Ishikawa (cell line): ENCODE measurements at regions not wholly inside any gene's neighbourhood (a gene's known extent, or its start where the extent isn't known, plus 50 kb on each side); places are given as distances from the start of the nearest gene placed in this dataset.

Experiments
- CEBPB ChIP-seq: IDR thresholded peaks from 2 replicates; pipeline ENCODE4 v1.6.1; 2012
- CREB1 ChIP-seq: IDR thresholded peaks from 2 replicates; pipeline ENCODE4 v1.6.1; 2012; ENCODE audit warnings: low read depth
- EGR1 ChIP-seq: IDR thresholded peaks from 2 replicates; pipeline ENCODE4 v1.6.1; 2012
- EP300 ChIP-seq: IDR thresholded peaks from 2 replicates; pipeline ENCODE4 v1.6.1; 2012; ENCODE audit warnings: borderline replicate concordance
- FOXM1 ChIP-seq: IDR thresholded peaks from 2 replicates; pipeline ENCODE4 v1.6.1; 2012; ENCODE audit warnings: low read depth, borderline replicate concordance
- NFIC ChIP-seq: IDR thresholded peaks from 2 replicates; pipeline ENCODE4 v1.6.1; 2012
- RAD21 ChIP-seq: IDR thresholded peaks from 2 replicates; pipeline ENCODE4 v1.6.1; 2012; ENCODE audit warnings: low read depth
- TAF1 ChIP-seq: IDR thresholded peaks from 2 replicates; pipeline ENCODE4 v1.6.1; 2012; ENCODE audit warnings: low read depth, mild to moderate bottlenecking
- TCF12 ChIP-seq: IDR thresholded peaks from 2 replicates; pipeline ENCODE4 v1.6.1; 2012; ENCODE audit warnings: low read depth
- TEAD4 ChIP-seq: IDR thresholded peaks from 2 replicates; pipeline ENCODE4 v1.6.1; 2012
- USF1 ChIP-seq: IDR thresholded peaks from 2 replicates; pipeline ENCODE4 v1.6.1; 2012
- YY1 ChIP-seq: IDR thresholded peaks from 2 replicates; pipeline ENCODE4 v1.6.1; 2012; ENCODE audit warnings: low read depth
- ZBTB7A ChIP-seq: IDR thresholded peaks from 2 replicates; pipeline ENCODE4 v1.6.1; 2012; ENCODE audit warnings: low read depth
- TF ChIP-seq, protein P1 (sequence below): IDR thresholded peaks from 2 replicates; pipeline ENCODE4 v1.6.1; 2012
- TF ChIP-seq, protein P2 (sequence below): IDR thresholded peaks from 2 replicates; pipeline ENCODE4 v1.6.1; 2012; ENCODE audit warnings: low read depth, mild to moderate bottlenecking

GRCh38 chr19:31104451-31104850, 244.8 kb downstream of the TSHZ3 start:
- TF ChIP-seq NFIC: no peak
- no peak for TF ChIP-seq EGR1
- no peak for TF ChIP-seq FOXM1
- no peak for TF ChIP-seq CREB1
- TF ChIP-seq, protein P1, sequence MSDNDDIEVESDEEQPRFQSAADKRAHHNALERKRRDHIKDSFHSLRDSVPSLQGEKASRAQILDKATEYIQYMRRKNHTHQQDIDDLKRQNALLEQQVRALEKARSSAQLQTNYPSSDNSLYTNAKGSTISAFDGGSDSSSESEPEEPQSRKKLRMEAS: no peak
- TF ChIP-seq, protein P2, sequence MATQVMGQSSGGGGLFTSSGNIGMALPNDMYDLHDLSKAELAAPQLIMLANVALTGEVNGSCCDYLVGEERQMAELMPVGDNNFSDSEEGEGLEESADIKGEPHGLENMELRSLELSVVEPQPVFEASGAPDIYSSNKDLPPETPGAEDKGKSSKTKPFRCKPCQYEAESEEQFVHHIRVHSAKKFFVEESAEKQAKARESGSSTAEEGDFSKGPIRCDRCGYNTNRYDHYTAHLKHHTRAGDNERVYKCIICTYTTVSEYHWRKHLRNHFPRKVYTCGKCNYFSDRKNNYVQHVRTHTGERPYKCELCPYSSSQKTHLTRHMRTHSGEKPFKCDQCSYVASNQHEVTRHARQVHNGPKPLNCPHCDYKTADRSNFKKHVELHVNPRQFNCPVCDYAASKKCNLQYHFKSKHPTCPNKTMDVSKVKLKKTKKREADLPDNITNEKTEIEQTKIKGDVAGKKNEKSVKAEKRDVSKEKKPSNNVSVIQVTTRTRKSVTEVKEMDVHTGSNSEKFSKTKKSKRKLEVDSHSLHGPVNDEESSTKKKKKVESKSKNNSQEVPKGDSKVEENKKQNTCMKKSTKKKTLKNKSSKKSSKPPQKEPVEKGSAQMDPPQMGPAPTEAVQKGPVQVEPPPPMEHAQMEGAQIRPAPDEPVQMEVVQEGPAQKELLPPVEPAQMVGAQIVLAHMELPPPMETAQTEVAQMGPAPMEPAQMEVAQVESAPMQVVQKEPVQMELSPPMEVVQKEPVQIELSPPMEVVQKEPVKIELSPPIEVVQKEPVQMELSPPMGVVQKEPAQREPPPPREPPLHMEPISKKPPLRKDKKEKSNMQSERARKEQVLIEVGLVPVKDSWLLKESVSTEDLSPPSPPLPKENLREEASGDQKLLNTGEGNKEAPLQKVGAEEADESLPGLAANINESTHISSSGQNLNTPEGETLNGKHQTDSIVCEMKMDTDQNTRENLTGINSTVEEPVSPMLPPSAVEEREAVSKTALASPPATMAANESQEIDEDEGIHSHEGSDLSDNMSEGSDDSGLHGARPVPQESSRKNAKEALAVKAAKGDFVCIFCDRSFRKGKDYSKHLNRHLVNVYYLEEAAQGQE: no peak
- TF ChIP-seq ZBTB7A: no peak
- no peak for TF ChIP-seq RAD21
- no peak for TF ChIP-seq YY1
- no peak for TF ChIP-seq TAF1
- no peak for TF ChIP-seq CEBPB
- TF ChIP-seq USF1: no peak
- TF ChIP-seq TCF12: no peak
- no peak for TF ChIP-seq TEAD4
- TF ChIP-seq EP300: no peak

DNA sequence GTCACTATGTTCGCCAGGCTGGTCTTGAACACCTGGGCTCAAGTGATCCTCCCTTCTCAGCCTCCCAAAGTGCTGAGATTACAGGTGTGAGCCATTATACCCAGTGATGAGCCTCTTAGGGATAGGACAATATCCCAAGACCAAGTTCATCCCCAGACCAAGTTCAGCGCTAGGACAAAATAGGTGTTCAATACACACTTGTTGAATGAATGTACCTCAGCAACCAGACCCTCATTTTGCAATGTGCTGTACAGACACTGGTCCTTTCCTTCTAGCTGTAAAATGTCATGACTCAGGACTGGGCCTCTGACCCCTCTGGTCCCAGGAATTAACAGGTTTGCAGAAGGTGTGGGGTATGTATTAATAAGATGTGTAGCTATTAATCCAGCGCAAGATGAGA, 246.0 kb downstream of the TSHZ3 start:
- TF ChIP-seq ZBTB7A: no peak
- no peak for TF ChIP-seq RAD21
- TF ChIP-seq EP300: no peak
- TF ChIP-seq, protein P1: no peak
- TF ChIP-seq YY1: no peak
- no peak for TF ChIP-seq EGR1
- TF ChIP-seq, protein P2: no peak
- no peak for TF ChIP-seq TCF12
- TF ChIP-seq FOXM1: no peak
- TF ChIP-seq TEAD4: no peak
- no peak for TF ChIP-seq NFIC
- no peak for TF ChIP-seq USF1
- no peak for TF ChIP-seq TAF1
- no peak for TF ChIP-seq CREB1
- no peak for TF ChIP-seq CEBPB

DNA sequence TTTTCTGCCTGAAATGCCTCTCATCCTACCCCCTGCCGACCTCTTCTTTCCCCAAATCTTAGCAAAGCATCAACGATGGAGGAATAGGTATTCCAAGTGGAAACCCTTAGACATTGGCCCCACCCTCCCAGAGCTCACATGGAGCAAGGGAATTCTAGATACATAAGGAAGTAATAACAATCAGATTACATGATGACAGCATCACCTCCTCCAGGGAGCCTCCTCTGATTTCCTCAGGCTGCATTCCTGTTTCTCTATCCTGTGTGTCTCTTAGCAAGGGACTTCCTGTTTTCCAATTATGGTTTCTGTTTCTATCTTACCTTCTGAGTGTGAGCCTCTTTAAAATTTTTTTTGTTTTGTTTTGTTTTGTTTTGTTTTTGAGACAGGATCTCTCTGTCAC, 246.6 kb downstream of the TSHZ3 start:
- TF ChIP-seq CEBPB (no peak), RAD21 (no peak), TAF1 (no peak), TEAD4 (no peak), EGR1 (no peak), EP300 (no peak)
- TF ChIP-seq, protein P2: no peak
- TF ChIP-seq, protein P1: no peak

DNA sequence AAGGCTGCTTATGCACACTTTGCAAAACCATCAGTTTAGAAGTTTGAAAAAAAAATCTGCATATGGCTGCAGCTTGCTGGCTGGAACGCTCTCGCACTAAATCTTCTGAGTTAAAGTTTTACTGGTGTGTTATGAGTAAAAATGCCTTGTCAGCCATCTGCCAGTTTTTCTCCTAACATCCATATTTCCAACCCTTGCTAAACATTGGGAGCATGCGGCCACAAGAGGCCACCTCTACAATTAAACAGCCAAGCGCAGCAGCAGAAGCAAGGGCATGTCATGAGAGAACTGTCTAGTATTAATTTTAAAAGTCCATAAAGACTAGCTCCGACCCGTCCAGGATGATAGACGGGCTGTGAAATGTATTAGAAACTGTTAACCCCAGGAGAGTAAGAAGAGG, 248.3 kb downstream of the TSHZ3 start:
- TF ChIP-seq EP300: no peak
- TF ChIP-seq, protein P1: no peak
- no peak for TF ChIP-seq NFIC
- no peak for TF ChIP-seq TAF1
- TF ChIP-seq, protein P2: no peak
- no peak for TF ChIP-seq TEAD4
- TF ChIP-seq TCF12: no peak
- no peak for TF ChIP-seq RAD21
- TF ChIP-seq ZBTB7A: no peak
- TF ChIP-seq CEBPB: no peak
- no peak for TF ChIP-seq EGR1
- TF ChIP-seq YY1: no peak
- TF ChIP-seq CREB1: no peak
- no peak for TF ChIP-seq USF1
- TF ChIP-seq FOXM1: no peak
